GM19324 (cell line): ENCODE measurements at regions not wholly inside any gene's neighbourhood (a gene's known extent, or its start where the extent isn't known, plus 50 kb on each side); places are given as distances from the start of the nearest gene placed in this dataset.
"Not testable (repeated sequence)": the region's sequence is repeated elsewhere in the genome, so short reads cannot be mapped to it uniquely, and the experiment has no call there.

ENCODE experiments used
- ATAC-seq: cut with Tn5 transposase; IDR thresholded peaks from one replicate; pipeline ENCODE4 v1.9.1; 2021; ENCODE audit warnings: mild to moderate bottlenecking, moderate library complexity; ENCODE audit not compliant: unreplicated experiment, low FRiP score

DNA sequence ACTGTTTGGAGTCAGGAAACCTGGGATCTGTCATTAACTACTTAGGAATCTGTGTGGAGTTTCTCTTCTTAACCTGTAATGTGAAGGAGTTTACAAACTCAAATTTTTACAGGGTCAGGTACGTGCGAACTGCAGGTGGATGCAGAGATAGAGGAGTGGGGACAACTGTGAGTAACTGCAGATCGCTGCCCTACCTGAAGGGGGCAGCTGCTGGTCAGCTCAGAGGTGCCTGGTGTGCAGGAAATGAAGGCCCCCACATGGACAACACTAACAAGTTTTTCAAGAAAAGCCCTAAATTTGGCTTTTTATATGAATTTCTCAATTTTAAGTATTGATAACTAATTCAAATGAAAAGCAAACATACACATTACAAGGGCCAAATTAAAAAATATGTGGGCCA, 380.0 kb downstream of the REEP3 start:
- no peak for ATAC-seq

DNA sequence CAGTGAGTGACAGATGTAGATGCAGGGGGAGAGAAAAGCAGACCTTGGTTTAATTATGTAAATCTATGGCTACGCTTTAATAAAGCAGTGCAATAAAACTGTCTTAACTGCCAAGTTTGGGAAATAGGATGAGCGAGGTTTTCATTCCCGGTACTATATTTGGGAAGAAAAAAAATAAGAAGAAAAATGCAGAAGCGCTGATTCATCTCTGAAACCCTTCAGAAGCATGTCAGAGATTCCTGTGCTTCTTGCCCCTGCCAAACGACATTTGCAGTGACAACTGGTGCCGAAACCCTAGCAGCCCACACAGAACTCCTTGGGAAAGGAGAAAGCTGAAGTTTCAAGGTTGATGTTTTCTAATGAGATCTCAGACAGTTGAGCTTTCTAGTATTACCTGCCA, 380.7 kb downstream of the REEP3 start:
- ATAC-seq, result no peak

DNA sequence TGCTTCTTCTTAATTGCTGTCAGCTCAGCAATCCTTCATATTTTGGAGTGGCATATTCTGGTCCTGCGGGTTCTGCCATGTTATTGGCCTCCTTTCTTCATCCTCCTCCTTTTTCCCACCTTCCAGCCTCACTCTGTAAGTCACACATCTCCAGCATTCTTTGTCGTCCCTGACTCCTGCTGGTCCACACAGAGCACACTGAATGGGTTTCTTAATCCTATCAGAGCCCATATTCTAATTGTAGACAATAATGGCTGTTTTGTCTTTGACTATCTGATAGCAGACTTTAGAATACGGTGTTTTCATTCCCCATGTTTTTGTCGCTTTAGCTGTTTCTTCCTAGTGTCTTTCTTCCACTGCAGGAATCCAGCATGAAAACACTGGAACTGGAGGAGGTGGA, 389.6 kb downstream of the REEP3 start:
- ATAC-seq, result no peak

DNA sequence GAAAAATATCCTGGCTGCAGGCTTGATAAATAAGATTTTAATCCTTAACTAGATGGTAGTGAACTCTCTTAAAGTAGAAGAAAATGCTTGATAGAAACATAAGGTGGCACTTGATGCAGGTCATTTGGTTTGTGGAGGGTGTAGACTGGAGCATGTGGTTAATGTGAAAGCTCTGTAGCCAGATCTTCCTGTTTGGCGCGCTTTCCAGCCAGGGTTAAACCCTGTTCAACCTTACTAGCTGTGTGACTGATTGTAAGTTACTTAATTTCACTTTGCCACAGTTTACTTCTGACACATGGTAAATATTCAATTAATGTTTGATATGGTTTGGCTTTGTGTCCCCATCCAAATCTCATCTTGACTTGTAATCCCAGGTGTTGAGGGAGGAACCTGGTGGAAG, 394.0 kb downstream of the REEP3 start:
- ATAC-seq, result no peak

DNA sequence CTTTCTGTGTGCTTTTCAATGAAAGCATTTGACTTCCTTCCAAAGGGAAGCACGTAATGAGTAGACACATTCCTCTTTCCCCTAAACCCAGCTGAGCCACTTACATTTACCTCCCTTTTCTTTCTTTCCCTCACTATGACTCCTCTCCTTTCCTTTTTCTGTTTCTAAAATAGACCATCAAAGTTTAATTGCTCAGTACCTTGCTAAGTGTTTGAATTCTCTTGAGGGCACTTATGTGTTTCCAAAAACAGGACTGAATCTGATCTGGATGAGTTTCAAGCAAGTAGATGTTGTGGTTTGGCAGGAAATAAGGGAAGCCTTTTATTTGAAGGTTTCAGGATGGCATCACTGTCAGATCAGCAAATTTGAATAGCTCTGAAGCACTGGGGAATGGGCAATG, 396.2 kb downstream of the REEP3 start:
- no peak for ATAC-seq

DNA sequence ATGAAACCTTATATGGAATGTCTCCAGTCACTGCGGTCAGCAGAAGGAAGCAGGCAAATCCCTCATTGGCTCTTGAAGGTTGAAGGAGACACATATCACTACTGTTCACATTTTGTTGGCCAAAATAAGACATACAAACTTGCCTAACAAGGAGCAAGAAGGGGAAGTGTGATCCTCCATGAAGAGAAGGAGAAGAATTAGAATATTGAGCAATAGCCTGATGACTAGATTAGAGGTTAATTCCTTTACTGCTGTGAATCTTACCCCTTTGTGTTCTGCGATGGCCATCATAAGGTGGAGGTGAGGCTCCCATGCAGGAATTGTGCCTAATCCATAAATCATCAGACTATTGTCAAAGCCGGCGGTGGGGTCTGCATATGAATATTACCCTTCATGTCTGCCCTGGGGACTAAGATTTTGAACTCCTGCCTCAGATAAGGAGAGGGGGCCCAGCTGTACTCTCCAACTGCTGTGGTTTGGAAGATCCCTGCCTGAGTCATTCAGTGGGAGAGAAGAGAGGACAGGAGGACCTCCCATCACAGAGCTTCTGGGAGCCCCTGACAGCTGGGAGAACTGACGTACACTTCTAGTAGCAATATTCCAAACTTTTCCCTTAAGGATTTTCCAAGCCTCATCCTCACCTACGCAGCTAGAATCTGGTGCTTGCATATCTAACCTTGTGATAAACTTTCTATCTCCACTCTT, 398.5 kb downstream of the REEP3 start:
- no peak for ATAC-seq

DNA sequence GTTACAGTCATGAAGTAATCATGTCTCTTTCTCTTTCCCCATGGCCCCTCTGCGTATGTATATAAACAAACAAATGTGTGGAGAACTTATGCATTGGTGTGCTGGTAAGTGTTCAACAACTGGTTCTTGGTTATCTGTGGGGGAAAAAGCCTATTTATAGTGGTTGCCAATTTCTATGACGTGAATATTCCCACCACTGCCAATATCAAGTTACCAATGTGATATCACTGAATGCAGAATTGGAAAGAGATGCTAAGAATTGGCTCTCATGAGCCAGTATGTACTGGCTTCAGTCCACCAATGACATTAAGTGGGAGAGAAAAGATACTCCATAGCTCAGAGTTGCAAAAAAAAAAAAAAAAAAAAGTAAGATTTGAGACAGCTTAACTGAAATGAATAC, 399.7 kb downstream of the REEP3 start:
- no peak for ATAC-seq

DNA sequence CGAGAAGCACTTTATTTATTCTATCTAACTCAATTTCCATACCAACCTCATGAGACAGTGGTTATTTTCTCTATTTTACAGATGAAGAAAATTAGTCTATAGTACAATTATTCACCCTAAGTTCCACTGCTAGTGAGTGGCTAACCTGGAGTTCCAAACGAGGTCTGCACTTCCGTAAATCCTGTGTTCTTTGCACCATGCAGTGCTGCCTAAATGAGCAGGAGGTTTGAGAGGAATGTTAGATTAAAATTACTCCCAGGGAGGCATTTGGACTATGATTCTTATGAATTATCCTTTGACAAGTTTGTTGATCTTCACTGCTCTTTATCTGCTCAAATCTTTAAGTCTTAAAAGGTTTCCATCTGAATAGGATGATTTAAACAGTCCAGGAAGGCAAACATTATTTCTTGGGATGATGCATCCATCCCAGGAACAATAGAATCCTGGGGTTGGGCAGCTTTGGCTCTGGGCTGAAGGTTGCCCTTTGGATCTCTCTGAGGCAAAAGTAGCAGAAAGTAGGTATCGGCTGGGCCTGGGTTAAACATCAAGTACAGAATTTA, 400.8 kb downstream of the REEP3 start:
- no peak for ATAC-seq

DNA sequence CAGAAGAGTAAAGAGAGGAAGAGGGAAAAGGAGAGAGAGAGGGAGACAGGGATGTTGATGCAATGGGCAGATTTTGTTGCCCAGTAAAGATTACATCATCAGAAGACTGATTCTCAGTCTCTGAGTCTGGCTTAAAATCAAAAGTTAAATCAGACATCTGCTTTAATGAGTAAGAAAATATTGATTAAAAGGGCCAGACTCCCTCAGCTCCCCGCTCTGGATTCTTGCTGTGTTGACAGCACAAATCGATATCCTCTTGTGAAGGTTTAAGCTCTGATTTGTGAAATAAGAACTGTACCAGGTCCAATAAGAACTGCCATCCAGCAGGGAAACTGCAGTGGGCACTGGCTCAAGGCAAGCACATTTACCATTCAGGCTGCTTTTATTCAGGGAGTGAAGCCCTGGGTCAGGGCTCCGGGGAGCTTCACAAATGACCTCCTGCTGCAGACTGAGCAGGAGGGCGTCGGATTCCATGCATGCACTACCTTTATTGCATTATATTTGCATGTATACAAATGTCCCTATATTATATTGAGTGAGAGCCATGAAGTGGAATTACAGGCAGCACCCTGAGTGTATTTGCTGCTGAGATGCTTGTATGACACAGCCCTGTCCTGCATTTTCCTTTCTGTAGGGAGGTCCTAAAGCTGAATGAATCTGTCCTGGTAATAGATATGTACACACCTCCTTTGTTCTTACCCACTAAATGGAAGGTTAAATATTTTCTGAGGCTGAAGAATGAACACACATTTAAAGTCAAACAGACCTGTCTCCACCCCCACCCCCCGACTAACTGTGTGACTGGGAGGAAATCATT, 401.5 kb downstream of the REEP3 start:
- no peak for ATAC-seq

DNA sequence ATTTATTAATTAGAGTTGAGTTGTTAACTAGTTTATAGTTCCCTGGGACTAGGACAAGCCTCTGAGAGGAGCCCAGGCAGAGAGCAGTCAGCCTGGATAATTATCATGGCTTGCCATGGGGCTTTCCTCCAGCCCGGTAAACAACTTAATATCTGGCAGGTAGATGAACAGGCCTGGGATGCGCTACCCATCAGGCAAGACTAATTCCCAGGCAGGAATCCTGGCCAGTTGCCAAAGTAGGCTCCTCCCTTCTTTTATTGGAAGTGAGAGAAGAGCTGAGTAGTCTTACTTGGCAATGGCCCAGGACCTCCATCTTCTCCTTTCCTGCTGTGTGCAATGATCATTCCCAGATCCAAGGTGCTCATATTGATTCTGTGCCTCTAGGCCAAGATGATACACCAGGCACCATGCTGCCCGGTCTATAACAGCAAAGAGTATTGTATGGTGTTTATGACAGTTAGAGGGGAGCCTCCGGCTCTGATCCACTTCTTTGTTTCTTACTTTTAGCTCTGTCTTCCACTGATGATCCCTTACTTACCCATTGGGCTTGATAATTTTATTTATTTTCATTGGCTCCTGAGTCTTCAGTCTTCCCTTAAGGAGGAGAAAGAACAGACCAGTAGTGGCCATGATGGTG, 408.7 kb downstream of the REEP3 start:
- no peak for ATAC-seq

DNA sequence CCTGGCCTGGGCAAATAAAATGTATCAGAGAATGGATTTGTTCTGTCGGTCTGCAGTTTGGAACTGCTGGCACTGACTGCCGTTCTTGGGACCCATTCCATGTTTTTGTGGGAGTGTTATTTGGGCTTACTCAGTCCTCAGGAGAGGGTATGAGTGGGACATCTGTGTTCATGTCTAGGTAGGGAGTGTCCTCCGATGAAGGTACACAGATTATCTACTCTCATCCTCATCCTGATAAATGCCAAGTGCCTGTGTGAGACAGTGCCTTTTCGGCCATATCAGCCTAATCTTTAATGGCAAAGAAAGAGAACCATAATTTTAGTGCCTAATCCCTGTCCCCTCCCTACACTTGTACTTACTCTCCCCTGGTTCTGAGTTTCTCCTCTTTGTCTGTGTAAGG, 409.4 kb downstream of the REEP3 start:
- ATAC-seq, result no peak

DNA sequence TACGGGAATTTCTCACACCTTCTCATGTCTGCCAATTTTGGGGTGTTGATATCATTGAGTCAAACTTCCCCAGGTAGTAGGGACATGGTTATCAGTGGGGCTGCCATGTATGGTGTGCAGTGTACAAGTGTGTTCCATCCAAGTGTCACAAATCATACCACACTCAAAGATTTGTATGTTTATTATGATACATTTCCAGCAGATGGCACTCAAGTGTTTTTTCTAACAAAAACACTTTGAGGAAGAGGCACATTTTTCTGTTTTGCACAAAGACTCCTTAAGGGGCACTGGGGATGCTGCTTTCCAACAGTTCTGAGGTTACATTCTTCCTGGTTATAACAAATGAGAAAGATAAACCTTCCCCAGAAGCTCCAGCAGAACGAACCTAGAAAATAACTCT, 414.5 kb downstream of the REEP3 start:
- ATAC-seq, result no peak

DNA sequence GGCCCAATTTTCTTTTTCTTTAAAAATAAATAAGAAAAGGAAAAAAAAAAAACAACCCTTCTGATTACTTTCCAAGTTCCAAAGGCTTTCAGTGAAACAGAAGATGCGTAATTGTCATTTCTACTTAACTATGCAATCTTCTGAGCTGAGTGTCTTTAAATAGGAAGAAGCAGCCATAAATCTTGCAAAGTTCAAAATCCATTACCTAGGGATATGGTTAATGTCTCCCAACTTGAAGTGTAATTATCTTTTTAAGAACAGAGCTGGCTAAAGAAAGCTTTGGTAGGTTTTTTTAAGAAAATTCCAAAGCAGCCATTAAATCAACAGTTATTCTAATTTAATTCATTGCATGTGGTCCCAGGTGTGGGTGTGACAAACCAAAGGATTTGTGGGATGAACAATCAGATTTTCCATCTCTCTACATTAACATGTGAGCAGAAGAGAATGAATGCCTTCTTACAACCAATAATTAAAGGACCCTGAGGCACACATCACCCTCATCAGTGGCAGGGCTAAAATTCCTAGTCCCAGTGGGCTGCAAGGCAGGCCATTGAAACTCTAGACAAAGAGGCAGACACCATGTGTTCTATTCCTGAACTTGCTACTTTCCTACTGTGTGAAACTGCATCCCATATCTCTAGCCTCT, 419.2 kb downstream of the REEP3 start:
- ATAC-seq, result no peak

DNA sequence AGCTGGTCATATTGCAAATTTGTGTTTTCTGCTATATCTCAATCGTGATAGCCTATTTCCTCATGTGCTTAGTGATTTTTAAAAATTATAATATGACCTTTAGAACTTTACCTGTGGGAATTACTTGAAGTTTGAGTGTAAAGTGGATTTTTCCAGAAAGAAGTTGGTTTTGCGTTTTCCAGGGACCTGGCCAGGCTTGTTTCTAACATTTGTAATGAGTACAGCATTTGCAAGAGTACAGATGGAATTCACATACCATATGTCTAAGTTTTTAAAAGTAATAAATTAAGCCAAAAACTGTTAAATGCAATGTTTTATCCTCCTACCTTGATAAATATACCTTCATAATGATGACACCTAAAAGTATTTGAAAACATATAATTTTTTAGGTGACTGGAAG, 443.2 kb downstream of the REEP3 start:
- no peak for ATAC-seq

DNA sequence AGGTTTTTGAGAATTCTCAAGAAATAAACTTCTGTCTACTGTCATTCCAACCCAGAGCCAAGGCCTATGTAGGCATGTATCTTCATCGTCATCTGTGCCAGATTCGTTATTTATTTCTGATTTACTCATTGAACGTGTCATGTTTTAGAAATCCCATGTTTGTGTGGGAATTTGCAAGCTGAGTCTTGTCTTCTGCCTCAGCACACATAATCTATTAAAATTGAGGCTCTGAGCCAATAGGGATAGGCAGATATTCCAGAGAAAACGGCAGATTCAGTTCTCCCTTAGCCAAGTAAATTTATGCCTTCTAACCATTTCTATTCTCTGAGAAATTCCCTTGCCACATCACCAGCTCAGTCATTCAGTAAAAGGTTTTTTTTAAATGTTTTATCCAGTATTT, 444.6 kb downstream of the REEP3 start:
- no peak for ATAC-seq

DNA sequence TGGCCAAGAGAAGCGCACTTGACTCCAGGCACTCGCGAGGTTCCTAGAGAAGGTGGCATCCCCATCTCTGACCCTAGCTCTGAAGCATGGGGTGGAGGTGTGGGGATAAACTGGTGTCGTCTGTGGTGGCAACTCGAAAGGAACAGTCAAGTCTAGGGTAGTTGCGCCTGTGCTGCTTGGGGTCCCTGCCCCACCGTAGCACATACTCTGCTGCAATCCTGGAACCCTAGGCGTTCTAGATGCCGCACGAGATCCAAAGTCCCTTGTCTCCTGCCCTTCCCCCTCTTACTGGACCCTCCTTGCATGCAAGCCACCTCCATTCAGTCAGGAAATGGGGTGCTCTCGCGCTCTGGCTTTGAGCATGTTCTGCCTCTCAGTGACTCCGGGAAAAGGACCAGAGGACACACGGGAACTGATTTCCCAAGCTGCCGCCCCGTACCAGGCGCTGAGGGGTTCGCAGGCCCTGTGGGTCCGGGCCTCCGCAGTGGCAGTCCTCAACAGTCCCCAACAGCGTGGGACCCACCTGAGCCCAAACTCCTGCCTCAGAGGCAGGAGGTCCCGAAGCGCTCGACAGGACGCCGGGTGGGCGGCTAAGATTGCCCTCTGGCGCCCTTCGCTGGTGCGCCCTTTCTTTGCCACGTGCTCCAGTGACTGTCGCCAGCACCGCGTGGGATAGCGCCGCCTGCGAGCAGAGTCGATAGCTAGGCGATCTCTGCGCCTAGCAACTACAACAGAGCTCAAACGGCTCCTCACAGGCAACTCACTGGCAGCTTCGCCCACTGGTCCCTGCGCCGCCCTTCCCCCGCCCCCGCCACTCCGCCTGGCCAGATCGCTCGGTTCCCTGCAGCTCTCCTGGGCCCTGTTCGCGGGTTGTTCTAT, 452.0 kb downstream of the REEP3 start:
- no peak for ATAC-seq

DNA sequence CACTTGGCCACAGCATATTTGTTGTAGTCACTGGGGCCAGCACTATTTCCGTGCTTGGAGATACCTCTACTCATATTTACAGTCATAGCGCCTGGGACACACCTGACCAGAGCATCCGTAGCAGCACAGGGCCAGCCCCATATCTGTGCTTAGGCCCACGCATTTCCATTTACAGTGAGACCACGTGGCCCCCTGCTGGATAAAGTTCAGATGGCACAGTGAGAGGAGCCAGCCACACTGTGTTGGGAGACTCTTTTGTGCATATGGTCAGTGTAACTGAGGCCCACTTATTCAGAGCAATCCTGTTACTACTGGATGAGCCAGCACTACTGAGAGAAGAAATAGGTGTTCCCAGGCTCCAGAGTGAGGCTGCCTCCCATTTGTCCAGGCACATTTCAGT, 455.3 kb downstream of the REEP3 start:
- peak; percentile 89 for ATAC-seq

DNA sequence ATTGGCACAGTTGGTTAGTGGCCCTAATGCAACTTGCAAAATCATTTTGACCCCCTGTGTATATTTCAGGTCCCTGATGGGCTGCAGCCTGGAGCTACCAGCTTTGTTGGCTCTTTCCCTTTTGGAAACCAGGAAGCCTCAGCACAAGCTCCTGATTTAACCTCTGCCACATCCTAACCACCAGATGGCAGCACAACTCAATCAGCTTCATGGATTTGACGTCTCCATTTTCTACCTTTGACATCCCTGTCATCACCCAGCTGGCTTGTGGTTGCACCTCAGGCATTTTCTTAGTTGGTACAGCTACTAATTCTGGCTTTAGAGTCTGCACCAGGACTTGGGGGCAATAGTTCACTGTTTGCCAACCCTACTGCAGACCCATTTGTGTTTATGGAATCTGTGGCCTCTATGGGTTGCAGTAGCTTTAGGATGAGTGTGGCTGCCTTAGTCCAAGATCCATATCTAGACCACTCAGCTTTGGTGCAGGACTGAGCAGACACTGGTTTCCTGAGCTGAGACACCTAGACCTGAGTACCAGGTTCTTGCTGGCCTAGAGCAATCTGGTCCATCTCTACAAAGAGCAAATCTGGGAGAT, 456.2 kb downstream of the REEP3 start:
- ATAC-seq, result peak; percentile 37

DNA sequence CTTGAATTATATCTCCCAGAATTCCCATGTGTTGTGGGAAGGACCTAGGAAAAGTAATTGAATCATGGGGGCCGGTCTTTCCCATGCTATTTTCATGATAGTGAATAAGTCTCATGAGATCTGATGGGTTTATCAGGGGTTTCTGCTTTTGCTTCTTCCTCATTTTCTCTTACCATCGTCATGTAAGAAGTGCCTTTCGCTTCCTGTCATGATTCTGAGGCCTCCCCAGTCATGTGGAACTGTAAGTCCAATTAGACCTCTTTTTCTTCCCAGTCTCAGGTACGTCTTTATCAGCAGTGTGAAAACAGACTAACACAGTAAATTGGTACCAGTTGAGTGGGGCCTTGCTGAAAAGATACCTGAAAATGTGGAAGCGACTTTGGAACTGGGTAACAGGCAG, 459.7 kb downstream of the REEP3 start:
- ATAC-seq, result not testable (repeated sequence)

DNA sequence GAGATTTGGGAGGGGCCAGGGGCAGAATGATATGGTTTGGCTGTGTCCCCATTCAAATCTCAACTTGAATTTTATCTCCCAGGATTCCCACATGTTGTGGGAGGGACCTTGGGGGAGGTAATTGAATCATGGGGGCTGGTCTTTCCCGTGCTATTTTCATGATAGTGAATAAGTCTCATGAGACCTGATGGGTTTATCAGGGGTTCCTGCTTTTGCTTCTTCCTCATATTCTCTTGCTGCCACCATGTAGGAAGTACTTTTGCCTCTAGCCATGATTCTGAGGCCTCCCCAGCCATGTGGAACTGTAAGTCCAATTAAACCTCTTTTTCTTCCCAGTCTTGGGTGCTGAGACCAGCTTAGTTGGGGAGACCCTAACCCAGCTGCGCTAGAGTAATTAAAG, 462.9 kb downstream of the REEP3 start:
- not testable (repeated sequence) for ATAC-seq
